ENCODE measurements at regions not wholly inside any gene's neighbourhood (a gene's known extent, or its start where the extent isn't known, plus 50 kb on each side); places are given as distances from the start of the nearest gene placed in this dataset.
A peak's percentile ranks its signal among the peaks of the same experiment; 100 is the strongest.
"Not testable (repeated sequence)": the region's sequence is repeated elsewhere in the genome, so short reads cannot be mapped to it uniquely, and the experiment has no call there.

- peak; percentile 100 for FAIRE-seq
Measured at GRCh38 chr21:8695889-8696288, 1825.5 kb upstream of the TPTE start.

- FAIRE-seq, result peak; percentile 43
Measured at GRCh38 chr21:8701297-8701696, 1820.1 kb upstream of the TPTE start.

- not testable (repeated sequence) for FAIRE-seq
Measured at GRCh38 chr21:8705829-8706228, 1815.6 kb upstream of the TPTE start.

Measured in A204.1 (cell line).